Fibroblast of mammary gland (primary cell): ENCODE measurements at regions not wholly inside any gene's neighbourhood (a gene's known extent, or its start where the extent isn't known, plus 50 kb on each side); places are given as distances from the start of the nearest gene placed in this dataset.
"Not testable (repeated sequence)": the region's sequence is repeated elsewhere in the genome, so short reads cannot be mapped to it uniquely, and the experiment has no call there.

Source experiments
- DNase-seq: peaks from one replicate; pipeline ENCODE4 v3.0.0-alpha.2; 2010; ENCODE audit warnings: low read depth
- H3K4me3 ChIP-seq: 2 replicates; pipeline ENCODE4 v1.5.1; 2011; ENCODE audit warnings: low read depth, mild to moderate bottlenecking, low read length, moderate library complexity; ENCODE audit not compliant: control insufficient read depth
- CTCF ChIP-seq: conservative IDR thresholded peaks from 2 replicates; pipeline ENCODE4 v1.5.1; 2011; ENCODE audit warnings: low read depth, low read length, inconsistent platforms; ENCODE audit not compliant: control insufficient read depth, insufficient read depth

- TF ChIP-seq CTCF: no peak
Measured at GRCh38 chrX:35507701-35508100, 290.4 kb upstream of the MAGEB16 start.

GRCh38 chrX:35548003-35548402 is 250.1 kb upstream of the MAGEB16 start:
- H3K4me3 ChIP-seq, DNase-seq: not testable (repeated sequence)

More at GRCh38 chrX:35507701-35508100, 290.4 kb upstream of the MAGEB16 start:
- no peak for DNase-seq
- H3K4me3 ChIP-seq: no peak overlapping the region

- TF ChIP-seq CTCF: no peak
- no peak for DNase-seq
- H3K4me3 ChIP-seq: no peak overlapping the region
Measured at GRCh38 chrX:35557916-35558315, 240.2 kb upstream of the MAGEB16 start.

- no peak for DNase-seq
- no peak for TF ChIP-seq CTCF
- H3K4me3 ChIP-seq: no peak overlapping the region
Measured at GRCh38 chrX:35561985-35562384, 236.2 kb upstream of the MAGEB16 start.

GRCh38 chrX:35562395-35562794 is 235.7 kb upstream of the MAGEB16 start:
- no peak for TF ChIP-seq CTCF
- H3K4me3 ChIP-seq: no peak overlapping the region
- no peak for DNase-seq

GRCh38 chrX:35590210-35590609 is 207.9 kb upstream of the MAGEB16 start:
- H3K4me3 ChIP-seq: no peak overlapping the region
- DNase-seq: no peak
- no peak for TF ChIP-seq CTCF

- not testable (repeated sequence) for H3K4me3 ChIP-seq, DNase-seq
Measured at GRCh38 chrX:35611562-35611961, 186.6 kb upstream of the MAGEB16 start.

- peak; percentile 0 for DNase-seq
- no peak for TF ChIP-seq CTCF
- H3K4me3 ChIP-seq: no peak overlapping the region
Measured at GRCh38 chrX:35617836-35618235, 180.3 kb upstream of the MAGEB16 start.
